Lung (tissue), 11 donors: ENCODE measurements at regions not wholly inside any gene's neighbourhood (a gene's known extent, or its start where the extent isn't known, plus 50 kb on each side); places are given as distances from the start of the nearest gene placed in this dataset.

Experiments used
- ATAC-seq: fragments of 200-7000 bp; cut with Tn5 transposase; one replicate; pipeline ENCODE4 v1.9.1; 2020; ENCODE audit warnings: moderate number of reproducible peaks; ENCODE audit not compliant: insufficient read depth, low FRiP score
- DNase-seq, 3 donors: peaks; one replicate each; pipeline ENCODE4 v3.0.0-alpha.2; 2013 to 2017
- H3K27ac ChIP-seq, 2 donors: one replicate each; pipeline ENCODE4 v1.5.1; 2013; ENCODE audit warnings: mild to moderate bottlenecking in 2 of 2, moderate library complexity in 2 of 2, control low read depth in 1 of 2, inconsistent platforms in 1 of 2, low read depth in 1 of 2, low read length in 1 of 2
- H3K27me3 ChIP-seq, 3 donors: one replicate each; pipeline ENCODE4 v1.5.1; 2013; ENCODE audit warnings: low read length in 2 of 3; ENCODE audit not compliant: control insufficient read depth in 3 of 3, insufficient read depth in 3 of 3
- H3K36me3 ChIP-seq, 4 donors: one replicate each; pipeline ENCODE4 v1.5.1; 2013; ENCODE audit warnings: low read length in 4 of 4, mild to moderate bottlenecking in 1 of 4, moderate library complexity in 1 of 4; ENCODE audit not compliant: control insufficient read depth in 4 of 4, insufficient read depth in 4 of 4
- H3K4me1 ChIP-seq, 5 donors: one replicate each; pipeline ENCODE4 v1.5.1; 2013; ENCODE audit warnings: low read length in 5 of 5, mild to moderate bottlenecking in 2 of 5, moderate library complexity in 1 of 5; ENCODE audit not compliant: control insufficient read depth in 5 of 5, insufficient read depth in 5 of 5
- H3K4me3 ChIP-seq: one replicate; pipeline ENCODE4 v1.5.1; 2013; ENCODE audit warnings: mild to moderate bottlenecking, control low read depth, moderate library complexity
- H3K9ac ChIP-seq, 2 donors: one replicate each; pipeline ENCODE4 v1.5.1; 2013; ENCODE audit warnings: low read length in 2 of 2, control low read depth in 1 of 2; ENCODE audit not compliant: insufficient read depth in 1 of 2
- H3K9me3 ChIP-seq, 4 donors: one replicate each; pipeline ENCODE4 v1.5.1; 2013; ENCODE audit warnings: low read length in 3 of 4, mild to moderate bottlenecking in 1 of 4, moderate library complexity in 1 of 4; ENCODE audit not compliant: control insufficient read depth in 4 of 4, insufficient read depth in 3 of 4
- WGBS, 2 donors: extraction: QIAGEN DNeasy Blood & Tissue Kit; methylation state at CpG; one replicate each; pipeline ENCODE4 v1.1.7; 2013; 5-methylcytosine and 5-hydroxymethylcytosine counted together
- TF ChIP-seq, protein P1 (sequence below): IDR thresholded peaks from 2 replicates; pipeline ENCODE4 v1.5.1; 2012; ENCODE audit warnings: mild to moderate bottlenecking; ENCODE audit errors: control extremely low read depth, extremely low read depth
- donor health status: control.
- donor health status: control.
- donor health status: Bipolar disorder and iron deficiency.
- donor health status: healthy.
- donor health status: DM: yes; HTN: yes; CAD: no.

DNA sequence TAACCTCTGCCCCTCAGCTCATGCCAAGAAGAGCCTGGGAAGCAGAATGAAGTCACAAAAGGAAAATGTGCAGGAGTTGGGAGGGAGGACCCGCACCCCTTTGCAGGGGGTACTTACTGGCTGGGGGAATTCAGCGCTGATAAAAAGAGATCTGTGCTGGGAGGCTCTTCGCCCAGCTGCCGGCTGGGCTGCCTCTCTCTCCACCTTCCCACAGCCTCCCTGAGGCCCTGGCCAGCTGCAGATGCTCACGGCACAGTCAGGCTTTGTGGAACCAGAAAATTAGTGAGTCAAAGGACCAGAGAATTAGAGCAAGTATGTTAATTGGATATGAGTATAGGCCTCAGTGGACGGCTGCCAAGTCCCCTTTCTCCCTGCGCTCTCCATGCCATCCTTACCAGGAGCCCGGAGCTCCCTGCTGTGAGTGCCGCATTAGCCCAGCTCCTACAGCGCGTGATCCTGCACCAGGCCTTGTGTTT is 181.7 kb upstream of the SH3BP4 start:
- H3K9me3 ChIP-seq: no peaks in the 10 kb centered on the region
- ATAC-seq (peak; percentile 38), DNase-seq (peak; percentile 92 to 95 (median 94))
- no peak overlapping the region for H3K27ac ChIP-seq
- peaks cover 0 to 49% (median 26%) of the 10 kb centered on the region in 5 donors for H3K4me1 ChIP-seq
- H3K27me3 ChIP-seq: no peaks in the 10 kb centered on the region
- H3K4me3 ChIP-seq: no peak overlapping the region
- 78 to 87% methylated on average over 11 of the region's 11 CpGs for WGBS, 2 donors
- H3K36me3 ChIP-seq: no peaks in the 10 kb centered on the region
- TF ChIP-seq, protein P1, sequence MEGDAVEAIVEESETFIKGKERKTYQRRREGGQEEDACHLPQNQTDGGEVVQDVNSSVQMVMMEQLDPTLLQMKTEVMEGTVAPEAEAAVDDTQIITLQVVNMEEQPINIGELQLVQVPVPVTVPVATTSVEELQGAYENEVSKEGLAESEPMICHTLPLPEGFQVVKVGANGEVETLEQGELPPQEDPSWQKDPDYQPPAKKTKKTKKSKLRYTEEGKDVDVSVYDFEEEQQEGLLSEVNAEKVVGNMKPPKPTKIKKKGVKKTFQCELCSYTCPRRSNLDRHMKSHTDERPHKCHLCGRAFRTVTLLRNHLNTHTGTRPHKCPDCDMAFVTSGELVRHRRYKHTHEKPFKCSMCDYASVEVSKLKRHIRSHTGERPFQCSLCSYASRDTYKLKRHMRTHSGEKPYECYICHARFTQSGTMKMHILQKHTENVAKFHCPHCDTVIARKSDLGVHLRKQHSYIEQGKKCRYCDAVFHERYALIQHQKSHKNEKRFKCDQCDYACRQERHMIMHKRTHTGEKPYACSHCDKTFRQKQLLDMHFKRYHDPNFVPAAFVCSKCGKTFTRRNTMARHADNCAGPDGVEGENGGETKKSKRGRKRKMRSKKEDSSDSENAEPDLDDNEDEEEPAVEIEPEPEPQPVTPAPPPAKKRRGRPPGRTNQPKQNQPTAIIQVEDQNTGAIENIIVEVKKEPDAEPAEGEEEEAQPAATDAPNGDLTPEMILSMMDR: no peak
- no peak overlapping the region for H3K9ac ChIP-seq

DNA sequence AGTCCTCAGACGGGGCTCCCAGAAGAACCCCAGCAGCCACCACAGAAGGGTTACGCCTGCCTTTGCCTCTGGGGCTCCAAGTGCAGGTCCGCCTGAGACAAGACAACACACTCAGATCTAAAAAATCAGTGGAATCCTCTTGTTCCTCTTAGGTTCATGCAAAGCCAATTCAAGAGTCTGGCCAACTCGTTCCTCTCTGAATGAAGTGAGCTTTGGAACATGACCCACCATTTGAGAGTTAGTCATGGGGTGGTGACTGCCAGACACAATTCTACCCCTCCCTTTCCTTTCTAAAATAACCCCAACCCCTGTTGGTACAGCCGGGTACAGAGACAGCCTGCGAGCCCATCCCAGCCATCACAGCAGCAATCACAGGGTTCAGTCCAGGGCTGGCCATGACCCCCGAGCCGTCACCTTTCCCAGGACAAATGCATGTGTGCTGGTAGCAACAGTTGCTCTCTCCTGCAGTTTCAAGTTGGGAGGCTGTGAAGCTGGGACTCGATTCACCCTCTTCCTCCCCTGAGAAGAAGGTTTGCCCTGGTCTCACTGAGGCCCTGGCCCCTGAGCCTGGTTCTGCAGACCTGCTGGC is 183.1 kb upstream of the SH3BP4 start:
- Histone ChIP-seq H3K4me1 (peaks cover 0 to 53% (median 27%) of the 10 kb centered on the region in 5 donors), H3K27me3 (no peaks in the 10 kb centered on the region), H3K4me3 (no peak overlapping the region), H3K9me3 (no peaks in the 10 kb centered on the region), H3K36me3 (no peaks in the 10 kb centered on the region), H3K9ac (no peak overlapping the region), H3K27ac (no peak overlapping the region)
- TF ChIP-seq, protein P1: no peak
- ATAC-seq (no peak), DNase-seq (no peak)
- 92 to 98% methylated on average over 9 of the region's 9 CpGs for WGBS, 2 donors

DNA sequence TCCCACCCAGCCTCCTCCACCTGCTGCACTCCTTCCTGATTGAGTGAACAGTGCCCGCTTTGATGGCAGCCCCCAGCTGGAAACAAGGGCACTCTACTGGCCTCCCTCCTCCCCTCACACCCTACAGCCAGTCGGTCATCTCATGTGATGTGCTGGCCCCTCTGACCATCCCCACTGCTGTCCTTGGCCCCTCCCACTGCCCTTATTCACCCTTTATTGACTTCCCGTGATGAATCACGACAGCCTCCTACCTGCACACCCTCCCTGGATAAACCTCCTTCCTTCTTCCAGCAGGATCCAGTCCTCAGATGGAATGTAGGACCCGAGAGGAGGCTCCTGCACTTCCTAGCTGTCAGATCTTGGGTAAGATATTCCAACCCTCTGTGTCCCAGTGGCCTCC is 186.5 kb upstream of the SH3BP4 start:
- Histone ChIP-seq H3K27me3 (no peaks in the 10 kb centered on the region), H3K9ac (no peak overlapping the region), H3K4me3 (no peak overlapping the region), H3K9me3 (peaks cover 0 to 3% (median 0%) of the 10 kb centered on the region in 4 donors), H3K27ac (no peak overlapping the region), H3K4me1 (peaks cover 0 to 35% (median 11%) of the 10 kb centered on the region in 5 donors), H3K36me3 (no peaks in the 10 kb centered on the region)
- WGBS, 2 donors: 64 to 68% methylated on average over 5 of the region's 5 CpGs
- TF ChIP-seq, protein P1: no peak
- ATAC-seq (no peak), DNase-seq (no peak)

DNA sequence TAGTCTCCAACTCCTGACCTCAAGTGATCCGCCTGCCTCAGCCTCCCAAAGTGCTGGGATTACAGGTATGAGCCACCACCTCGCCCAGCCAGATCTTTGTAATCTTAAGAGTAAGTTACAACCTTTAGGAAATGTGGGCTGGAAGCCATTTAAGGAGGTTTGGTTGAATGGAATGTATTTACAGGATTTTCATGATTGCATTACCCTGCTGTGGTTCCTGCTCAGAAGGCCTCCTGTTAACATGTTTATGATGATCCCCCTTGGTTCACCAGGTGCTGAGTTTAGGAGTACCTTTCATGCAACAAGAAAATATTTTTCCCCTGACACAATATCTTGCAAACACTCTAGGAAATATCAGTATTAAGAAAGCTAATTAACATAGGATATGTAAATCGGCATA is 187.4 kb upstream of the SH3BP4 start:
- TF ChIP-seq, protein P1: no peak
- DNase-seq: no peak
- 91% methylated on average over 3 of the region's 3 CpGs for WGBS, 2 donors
- Histone ChIP-seq H3K4me1 (peaks cover 0 to 29% (median 7%) of the 10 kb centered on the region in 5 donors), H3K27me3 (no peaks in the 10 kb centered on the region), H3K4me3 (no peak overlapping the region), H3K9me3 (peaks cover 0 to 3% (median 0%) of the 10 kb centered on the region in 4 donors), H3K27ac (no peak overlapping the region), H3K9ac (no peak overlapping the region), H3K36me3 (no peaks in the 10 kb centered on the region)
- ATAC-seq: no peak
